Lung microvascular endothelial cell (primary cell): ENCODE measurements at regions not wholly inside any gene's neighbourhood (a gene's known extent, or its start where the extent isn't known, plus 50 kb on each side); places are given as distances from the start of the nearest gene placed in this dataset.

Source experiments
- DNase-seq, 2 donors: peaks; one replicate each; pipeline versions ENCODE4 v3.0.0 to v3.0.0-alpha.2; 2010; ENCODE audit warnings: low read depth in 2 of 2

- no peak for DNase-seq
Observed at GRCh38 chr1:170271430-170272161, 125.8 kb downstream of the NTMT2 start.

- DNase-seq = no peak
Observed at GRCh38 chr1:170273291-170274130, 127.8 kb downstream of the NTMT2 start.

GRCh38 chr1:170274131-170274501 lies 128.4 kb downstream of the NTMT2 start:
- DNase-seq = no peak

GRCh38 chr1:170277985-170278384 lies 132.2 kb downstream of the NTMT2 start:
- DNase-seq = no peak

- DNase-seq = no peak
Observed at GRCh38 chr1:170284016-170284415, 138.3 kb downstream of the NTMT2 start.

GRCh38 chr1:170284512-170284911 lies 138.8 kb downstream of the NTMT2 start:
- no peak for DNase-seq

GRCh38 chr1:170284951-170285350 lies 139.2 kb downstream of the NTMT2 start:
- DNase-seq = no peak

GRCh38 chr1:170288155-170288554 lies 142.4 kb downstream of the NTMT2 start:
- DNase-seq = no peak

- no peak for DNase-seq
Observed at GRCh38 chr1:170290276-170290675, 144.5 kb downstream of the NTMT2 start.

- DNase-seq = no peak
Observed at GRCh38 chr1:170290991-170291390, 145.2 kb downstream of the NTMT2 start.

- DNase-seq = no peak
Observed at GRCh38 chr1:170291516-170291915, 145.8 kb downstream of the NTMT2 start.

GRCh38 chr1:170296211-170296610 lies 150.5 kb downstream of the NTMT2 start:
- DNase-seq = no peak

GRCh38 chr1:170296642-170297041 lies 150.9 kb downstream of the NTMT2 start:
- DNase-seq = peak in 1 of 2 donors; percentile 5

GRCh38 chr1:170301596-170301995 lies 155.8 kb downstream of the NTMT2 start:
- DNase-seq = no peak

- DNase-seq = no peak
Observed at GRCh38 chr1:170303034-170303433, 157.3 kb downstream of the NTMT2 start.

GRCh38 chr1:170305777-170306512 lies 160.2 kb downstream of the NTMT2 start:
- DNase-seq = no peak

GRCh38 chr1:170306513-170306910 lies 160.8 kb downstream of the NTMT2 start:
- DNase-seq = no peak

- DNase-seq = no peak
Observed at GRCh38 chr1:170306948-170307347, 161.2 kb downstream of the NTMT2 start.

- no peak for DNase-seq
Observed at GRCh38 chr1:170307426-170307825, 161.7 kb downstream of the NTMT2 start.

GRCh38 chr1:170309389-170310013 lies 163.7 kb downstream of the NTMT2 start:
- DNase-seq = peak in 1 of 2 donors; percentile 51

GRCh38 chr1:170310014-170310405 lies 164.3 kb downstream of the NTMT2 start:
- no peak for DNase-seq

GRCh38 chr1:170310951-170311350 lies 165.2 kb downstream of the NTMT2 start:
- DNase-seq = no peak
